Erythroblast (primary cell): ENCODE measurements at regions not wholly inside any gene's neighbourhood (a gene's known extent, or its start where the extent isn't known, plus 50 kb on each side); places are given as distances from the start of the nearest gene placed in this dataset.

Source experiments
- GATA1 ChIP-seq: IDR thresholded peaks from 2 replicates; pipeline ENCODE4 v1.6.1; 2011; ENCODE audit warnings: low read depth, mild to moderate bottlenecking, control low read depth, low read length, moderate library complexity
- POLR2A ChIP-seq: IDR thresholded peaks from 2 replicates; pipeline ENCODE4 v1.6.1; 2011; ENCODE audit warnings: mild to moderate bottlenecking, low read length

DNA sequence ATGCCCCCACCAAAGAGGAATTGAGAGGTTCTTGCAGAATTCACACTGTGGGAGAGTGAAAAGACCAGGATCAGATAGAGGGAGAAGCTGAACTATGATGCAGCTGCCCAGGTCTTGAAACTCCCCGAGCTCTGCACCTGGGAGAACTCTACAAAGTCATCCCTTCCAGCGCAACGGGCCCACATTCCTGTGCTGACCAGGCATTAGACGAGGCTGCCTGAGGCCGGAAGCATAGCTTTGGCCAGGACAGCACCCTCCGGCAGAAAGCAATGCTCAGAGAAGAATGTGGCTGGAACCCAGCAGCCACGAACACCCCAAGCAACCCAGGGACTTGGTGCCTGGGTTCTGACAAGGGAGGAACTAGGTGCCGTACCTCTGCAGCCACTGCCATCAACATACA, 281.5 kb upstream of the CDH4 start:
- TF ChIP-seq POLR2A (no peak), GATA1 (no peak)
